Amniotic stem cell (primary cell): ENCODE measurements at regions not wholly inside any gene's neighbourhood (a gene's known extent, or its start where the extent isn't known, plus 50 kb on each side); places are given as distances from the start of the nearest gene placed in this dataset.

Experiments
- DNase-seq: peaks from one replicate; lab custom pipeline; 2025; lab: John Stamatoyannopoulos, UW

GRCh38 chr15:70222606-70223005 lies 124.9 kb upstream of the TLE3 start:
- DNase-seq: no peak

- no peak for DNase-seq
Observed at GRCh38 chr15:70220490-70221096, 122.9 kb upstream of the TLE3 start.

GRCh38 chr15:70219966-70220365 lies 122.2 kb upstream of the TLE3 start:
- DNase-seq: no peak

- no peak for DNase-seq
Observed at GRCh38 chr15:70219256-70219895, 121.7 kb upstream of the TLE3 start.

- no peak for DNase-seq
Observed at GRCh38 chr15:70217226-70218160, 119.8 kb upstream of the TLE3 start.

- DNase-seq: no peak
Observed at GRCh38 chr15:70215951-70216350, 118.2 kb upstream of the TLE3 start.

- DNase-seq: no peak
Observed at GRCh38 chr15:70214941-70215635, 117.4 kb upstream of the TLE3 start.

- no peak for DNase-seq
Observed at GRCh38 chr15:70214276-70214675, 116.6 kb upstream of the TLE3 start.

GRCh38 chr15:70213794-70214193 lies 116.1 kb upstream of the TLE3 start:
- no peak for DNase-seq

- DNase-seq: no peak
Observed at GRCh38 chr15:70212963-70213315, 115.2 kb upstream of the TLE3 start.

GRCh38 chr15:70212286-70212962 lies 114.7 kb upstream of the TLE3 start:
- no peak for DNase-seq

- no peak for DNase-seq
Observed at GRCh38 chr15:70210528-70210927, 112.8 kb upstream of the TLE3 start.

- no peak for DNase-seq
Observed at GRCh38 chr15:70210076-70210475, 112.4 kb upstream of the TLE3 start.

- no peak for DNase-seq
Observed at GRCh38 chr15:70209499-70209898, 111.8 kb upstream of the TLE3 start.

GRCh38 chr15:70208332-70208731 lies 110.6 kb upstream of the TLE3 start:
- no peak for DNase-seq

- DNase-seq: no peak
Observed at GRCh38 chr15:70206668-70207067, 109.0 kb upstream of the TLE3 start.

GRCh38 chr15:70204652-70205051 lies 106.9 kb upstream of the TLE3 start:
- DNase-seq: no peak

- DNase-seq: no peak
Observed at GRCh38 chr15:70203981-70204560, 106.4 kb upstream of the TLE3 start.

- DNase-seq: no peak
Observed at GRCh38 chr15:70202756-70203155, 105.0 kb upstream of the TLE3 start.

GRCh38 chr15:70201425-70201775 lies 103.7 kb upstream of the TLE3 start:
- no peak for DNase-seq
